Breast epithelium (tissue), 3 donors: ENCODE measurements at regions not wholly inside any gene's neighbourhood (a gene's known extent, or its start where the extent isn't known, plus 50 kb on each side); places are given as distances from the start of the nearest gene placed in this dataset.
"Not testable (repeated sequence)": the region's sequence is repeated elsewhere in the genome, so short reads cannot be mapped to it uniquely, and the experiment has no call there.

Experiments
- POLR2A ChIP-seq: fragments of 450-650 bp; IDR thresholded peaks from one replicate; pipeline ENCODE4 v1.6.1; 2016; ENCODE audit warnings: antibody characterized with exemption, mild to moderate bottlenecking, moderate library complexity
- POLR2AphosphoS5 ChIP-seq, 3 donors: sonication (generic); formaldehyde crosslinking; IDR thresholded peaks; one replicate each; pipeline ENCODE4 v1.6.1; 2017; ENCODE audit warnings: antibody characterized with exemption in 3 of 3
- TF ChIP-seq, protein P1 (sequence below), 3 donors: fragments of 450-650 bp; IDR thresholded peaks; one replicate each; pipeline ENCODE4 v1.5.1; 2016 to 2017; ENCODE audit warnings: antibody characterized with exemption in 3 of 3, mild to moderate bottlenecking in 3 of 3, moderate library complexity in 3 of 3

GRCh38 chr2:91597436-91597835 is 2906.0 kb downstream of the RPIA start:
- TF ChIP-seq, protein P1, sequence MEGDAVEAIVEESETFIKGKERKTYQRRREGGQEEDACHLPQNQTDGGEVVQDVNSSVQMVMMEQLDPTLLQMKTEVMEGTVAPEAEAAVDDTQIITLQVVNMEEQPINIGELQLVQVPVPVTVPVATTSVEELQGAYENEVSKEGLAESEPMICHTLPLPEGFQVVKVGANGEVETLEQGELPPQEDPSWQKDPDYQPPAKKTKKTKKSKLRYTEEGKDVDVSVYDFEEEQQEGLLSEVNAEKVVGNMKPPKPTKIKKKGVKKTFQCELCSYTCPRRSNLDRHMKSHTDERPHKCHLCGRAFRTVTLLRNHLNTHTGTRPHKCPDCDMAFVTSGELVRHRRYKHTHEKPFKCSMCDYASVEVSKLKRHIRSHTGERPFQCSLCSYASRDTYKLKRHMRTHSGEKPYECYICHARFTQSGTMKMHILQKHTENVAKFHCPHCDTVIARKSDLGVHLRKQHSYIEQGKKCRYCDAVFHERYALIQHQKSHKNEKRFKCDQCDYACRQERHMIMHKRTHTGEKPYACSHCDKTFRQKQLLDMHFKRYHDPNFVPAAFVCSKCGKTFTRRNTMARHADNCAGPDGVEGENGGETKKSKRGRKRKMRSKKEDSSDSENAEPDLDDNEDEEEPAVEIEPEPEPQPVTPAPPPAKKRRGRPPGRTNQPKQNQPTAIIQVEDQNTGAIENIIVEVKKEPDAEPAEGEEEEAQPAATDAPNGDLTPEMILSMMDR (IDR thresholded peaks at IDR 0.05) = not testable (repeated sequence)
- not testable (repeated sequence) for TF ChIP-seq POLR2A; POLR2AphosphoS5 (IDR thresholded peaks at IDR 0.05)
